H1 (cell line): ENCODE measurements at regions not wholly inside any gene's neighbourhood (a gene's known extent, or its start where the extent isn't known, plus 50 kb on each side); places are given as distances from the start of the nearest gene placed in this dataset.

Source experiments
- POLR2A ChIP-seq, 2 experiments: IDR thresholded peaks; 1 replicate in 1 of 2; 2 replicates in 1 of 2; pipeline ENCODE4 v1.6.1; 2011; ENCODE audit warnings: low read depth in 2 of 2, low read length in 2 of 2, mild to moderate bottlenecking in 2 of 2; ENCODE audit errors: control extremely low read depth in 1 of 2
- TAF1 ChIP-seq: IDR thresholded peaks from 2 replicates; pipeline ENCODE4 v1.6.1; 2011; ENCODE audit warnings: mild to moderate bottlenecking, low read depth, low read length

GRCh38 chr15:50857763-50858162 is 50.7 kb upstream of the AP4E1 start:
- TF ChIP-seq POLR2A (IDR thresholded peaks at IDR 0.05; ENCODE audit: control extremely low read depth in 1 of 2, low read depth in 2 of 2, low read length in 2 of 2): no peak
- no peak for TF ChIP-seq TAF1
